Heart right ventricle (tissue), 16 donors: ENCODE measurements at regions not wholly inside any gene's neighbourhood (a gene's known extent, or its start where the extent isn't known, plus 50 kb on each side); places are given as distances from the start of the nearest gene placed in this dataset.
A peak's percentile ranks its signal among the peaks of the same experiment; 100 is the strongest.

Experiments
- ATAC-seq, 8 donors: fragments of 200-7000 bp; cut with Tn5 transposase; one replicate each; pipeline ENCODE4 v1.9.1; 2020; ENCODE audit warnings: mild to moderate bottlenecking in 8 of 8, moderate library complexity in 8 of 8, moderate number of reproducible peaks in 1 of 8
- DNase-seq, 2 donors: peaks; one replicate each; pipeline ENCODE4 v3.0.0-alpha.2; 2020
- H3K27ac ChIP-seq, 10 donors: fragments of 200-600 bp; sonication (generic) in 2 of 10; one replicate each; pipeline versions ENCODE4 v1.5.0 to v1.8.0; 2020 to 2022; ENCODE audit warnings: mild to moderate bottlenecking in 3 of 10
- H3K27me3 ChIP-seq, 7 donors: fragments of 200-600 bp; one replicate each; pipeline ENCODE4 v1.8.0; 2021 to 2022; ENCODE audit warnings: mild to moderate bottlenecking in 2 of 7
- H3K36me3 ChIP-seq, 9 donors: fragments of 200-600 bp; sonication (generic) in 1 of 9; one replicate each; pipeline versions ENCODE4 v1.5.0 to v1.8.0; 2020 to 2022; ENCODE audit warnings: mild to moderate bottlenecking in 2 of 9
- H3K4me1 ChIP-seq, 9 donors: fragments of 200-600 bp; sonication (generic) in 1 of 9; one replicate each; pipeline versions ENCODE4 v1.5.0 to v1.8.0; 2020 to 2022; ENCODE audit warnings: mild to moderate bottlenecking in 4 of 9
- H3K4me3 ChIP-seq, 10 donors: fragments of 200-600 bp; sonication (generic) in 2 of 10; one replicate each; pipeline versions ENCODE4 v1.5.0 to v1.8.0; 2020 to 2022; ENCODE audit warnings: mild to moderate bottlenecking in 7 of 10, moderate library complexity in 2 of 10
- H3K9me3 ChIP-seq, 11 donors: fragments of 200-600 bp in 10 of 11; sonication (generic) in 2 of 11; one replicate each; pipeline versions ENCODE4 v1.5.0 to v1.8.0; 2013 to 2022; ENCODE audit warnings: mild to moderate bottlenecking in 2 of 11, control low read depth in 1 of 11, moderate library complexity in 1 of 11
- WGBS, 2 donors: extraction: QIAGEN DNeasy Blood & Tissue Kit; methylation state at CpG; one replicate each; pipeline ENCODE4 v1.1.7; 2013; ENCODE audit warnings: inconsistent platforms in 1 of 2; 5-methylcytosine and 5-hydroxymethylcytosine counted together
- intact Hi-C, 10 donors: fragments of 100-400 bp; cut with DNase I; formaldehyde crosslinking; loops; one replicate each; pipeline versions ENCODE4 v1.11.1 to v1.14.2; 2022
- TF ChIP-seq, protein P1 (sequence below), 9 donors: fragments of 200-600 bp; sonication (generic) in 2 of 9; IDR thresholded peaks; one replicate each; pipeline versions ENCODE4 v1.5.0 to v1.8.0; 2021 to 2022; ENCODE audit warnings: antibody characterized with exemption in 9 of 9, mild to moderate bottlenecking in 5 of 9, moderate library complexity in 1 of 9
- donor health status: Arrhythmogenic right ventricular cardiomyopathy.
- donor health status: ischemic (EF 13 %, LVEDD 7.1; RV severe dilation, severe dysfunction).
- donor health status: healthy with polysubstance abuse.
- donor health status: DM: no; HTN: yes; CAD: no.
- donor health status: DM: no; HTN: no; CAD: no.
- donor health status: ischemic (EF 25% LVEDD 6.9; RV normal size, moderate dysfunction).
- donor health status: ischemic (EF 25% LVEDD 5.7; RV mildly dilated, moderate dysfunction).
- donor health status: healthy.
- donor health status: DM: yes; HTN: yes; CAD: no.
- donor health status: Ischemic cardiomyopathy.
- donor health status: ischemic (EF 35%, LVEDD 5.7; RV mildly dilated, moderate dysfunction).
- donor health status: nonischemic (EF 11% LVEDD 7.7; RV severe dilation, severe dysfunction).
- donor health status: DM: yes; HTN: yes; CAD: no.
- donor health status: PGD.
- donor health status: ischemic (EF 29% LVEDD 5.4; RV normal size, mild dysfunction).
- donor health status: nonischemic (EF 23%, LVEDD 6.1; RV moderate dilation, normal function).

- Histone ChIP-seq H3K27ac (no peak overlapping the region), H3K27me3 (peaks cover 0 to 7% (median 0%) of the 10 kb centered on the region in 7 donors), H3K4me1 (peaks cover 0 to 10% (median 6%) of the 10 kb centered on the region in 9 donors), H3K36me3 (no peaks in the 10 kb centered on the region), H3K9me3 (no peaks in the 10 kb centered on the region), H3K4me3 (no peak overlapping the region)
- TF ChIP-seq, protein P1, sequence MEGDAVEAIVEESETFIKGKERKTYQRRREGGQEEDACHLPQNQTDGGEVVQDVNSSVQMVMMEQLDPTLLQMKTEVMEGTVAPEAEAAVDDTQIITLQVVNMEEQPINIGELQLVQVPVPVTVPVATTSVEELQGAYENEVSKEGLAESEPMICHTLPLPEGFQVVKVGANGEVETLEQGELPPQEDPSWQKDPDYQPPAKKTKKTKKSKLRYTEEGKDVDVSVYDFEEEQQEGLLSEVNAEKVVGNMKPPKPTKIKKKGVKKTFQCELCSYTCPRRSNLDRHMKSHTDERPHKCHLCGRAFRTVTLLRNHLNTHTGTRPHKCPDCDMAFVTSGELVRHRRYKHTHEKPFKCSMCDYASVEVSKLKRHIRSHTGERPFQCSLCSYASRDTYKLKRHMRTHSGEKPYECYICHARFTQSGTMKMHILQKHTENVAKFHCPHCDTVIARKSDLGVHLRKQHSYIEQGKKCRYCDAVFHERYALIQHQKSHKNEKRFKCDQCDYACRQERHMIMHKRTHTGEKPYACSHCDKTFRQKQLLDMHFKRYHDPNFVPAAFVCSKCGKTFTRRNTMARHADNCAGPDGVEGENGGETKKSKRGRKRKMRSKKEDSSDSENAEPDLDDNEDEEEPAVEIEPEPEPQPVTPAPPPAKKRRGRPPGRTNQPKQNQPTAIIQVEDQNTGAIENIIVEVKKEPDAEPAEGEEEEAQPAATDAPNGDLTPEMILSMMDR (IDR thresholded peaks at IDR 0.05), result no peak
- WGBS, 2 donors, result 13 to 22% methylated on average over 5 of the region's 5 CpGs
- intact Hi-C loops, result loop anchor here in 6 of 10 donors (5.0 to 10.0 kb wide), 4 partner anchors 130 to 280 kb away; partner anchors contain the start of gene S1PR3 (in 3 of the 6)
- peak in 3 of 8 donors; percentile 58 to 72 (median 70) for ATAC-seq
- no peak for DNase-seq
Measured at GRCh38 chr9:88724331-88724730, 189.4 kb downstream of the NXNL2 start.

GRCh38 chr9:88725300-88726019 is 190.5 kb downstream of the NXNL2 start:
- H3K27ac ChIP-seq, result no peak overlapping the region
- 77 to 83% methylated on average over 3 of the region's 3 CpGs for WGBS, 2 donors
- H3K4me3 ChIP-seq, result no peak overlapping the region
- DNase-seq (no peak), ATAC-seq (no peak)
- H3K27me3 ChIP-seq, result peaks cover 0 to 6% (median 0%) of the 10 kb centered on the region in 7 donors
- no peaks in the 10 kb centered on the region for H3K36me3 ChIP-seq
- peaks cover 0 to 10% (median 6%) of the 10 kb centered on the region in 9 donors for H3K4me1 ChIP-seq
- H3K9me3 ChIP-seq, result no peaks in the 10 kb centered on the region
- TF ChIP-seq, protein P1 (IDR thresholded peaks at IDR 0.05), result no peak
- intact Hi-C loops, result loop anchor here in 5 of 10 donors (10.0 kb wide), 3 partner anchors 131 to 279 kb away; partner anchors contain the start of gene S1PR3 (in 3 of the 5)

DNA sequence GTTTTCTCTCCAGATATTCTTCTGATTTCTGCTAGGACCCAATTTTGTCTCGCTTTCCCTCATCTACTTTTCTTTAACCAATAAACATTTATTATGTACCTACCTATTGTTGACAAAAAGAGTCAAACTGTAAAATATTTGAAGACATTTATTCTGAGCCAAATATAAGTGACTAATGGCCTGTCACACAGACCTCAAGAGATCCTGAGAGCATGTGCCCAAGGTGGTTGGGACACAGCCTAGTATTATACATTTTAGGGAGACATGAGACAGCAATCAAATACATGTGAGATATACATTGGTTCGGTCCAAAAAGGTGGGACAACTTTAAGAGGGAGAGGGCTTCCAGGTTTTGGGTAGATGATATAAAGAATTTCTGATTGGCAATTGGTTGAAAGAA is 191.8 kb downstream of the NXNL2 start:
- Histone ChIP-seq H3K36me3 (no peaks in the 10 kb centered on the region), H3K9me3 (no peaks in the 10 kb centered on the region)
- intact Hi-C loops, result loop anchor here in 5 of 10 donors (10.0 kb wide), 3 partner anchors 132 to 278 kb away; partner anchors contain the start of gene S1PR3 (in 3 of the 5)

GRCh38 chr9:88730780-88731179 is 195.8 kb downstream of the NXNL2 start:
- ATAC-seq, result no peak
- 88 to 96% methylated on average over 1 of the region's 1 CpG for WGBS, 2 donors
- H3K9me3 ChIP-seq, result no peaks in the 10 kb centered on the region
- no peaks in the 10 kb centered on the region for H3K36me3 ChIP-seq
- intact Hi-C loops, result loop anchor here in 1 of 10 donors (10.0 kb wide), 1 partner anchor 274 kb away; no protein-coding TSS in a partner anchor
- peak overlapping the region in 1 of 10 donors; percentile 23 for H3K27ac ChIP-seq
- H3K4me1 ChIP-seq, result peaks cover 0 to 21% (median 7%) of the 10 kb centered on the region in 9 donors
- DNase-seq, result no peak
- H3K4me3 ChIP-seq, result no peak overlapping the region
- TF ChIP-seq, protein P1 (IDR thresholded peaks at IDR 0.05), result no peak
- H3K27me3 ChIP-seq, result no peaks in the 10 kb centered on the region

More for the DNA sequence above, 191.8 kb downstream of the NXNL2 start:
- Histone ChIP-seq H3K4me1 (peaks cover 0 to 12% (median 6%) of the 10 kb centered on the region in 9 donors), H3K4me3 (no peak overlapping the region), H3K27ac (no peak overlapping the region), H3K27me3 (peaks cover 0 to 3% (median 0%) of the 10 kb centered on the region in 7 donors)
- TF ChIP-seq, protein P1 (IDR thresholded peaks at IDR 0.05), result no peak
- DNase-seq (no peak), ATAC-seq (no peak)
- 97% methylated on average over 2 of the region's 2 CpGs for WGBS, 2 donors
